GM12801 (cell line): ENCODE measurements at regions not wholly inside any gene's neighbourhood (a gene's known extent, or its start where the extent isn't known, plus 50 kb on each side); places are given as distances from the start of the nearest gene placed in this dataset.

ENCODE experiments used
- TF ChIP-seq, protein P1 (sequence below): IDR thresholded peaks from one replicate; pipeline ENCODE4 v1.5.1; 2011; ENCODE audit warnings: control low read depth; ENCODE audit not compliant: insufficient read length; ENCODE audit errors: extremely low read depth

DNA sequence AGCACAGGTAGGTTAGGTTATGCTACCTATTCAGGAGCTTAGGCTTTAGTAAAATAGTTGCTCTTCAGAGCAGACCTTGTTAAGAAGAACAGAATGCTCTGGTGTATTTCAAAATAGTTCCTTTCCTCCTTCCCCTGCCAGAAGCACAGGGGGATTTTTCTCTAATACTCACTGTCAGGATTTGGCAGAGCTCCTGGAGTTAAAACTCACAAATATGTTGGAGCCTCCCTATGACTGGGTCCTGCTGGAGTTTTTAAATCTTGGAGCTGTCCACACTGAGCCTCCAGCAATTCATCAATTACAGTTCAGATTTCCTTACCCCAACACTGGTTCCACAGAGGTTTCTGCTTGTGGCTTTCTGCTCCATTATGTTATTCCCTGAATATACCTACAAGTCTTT lies 1233.8 kb upstream of the WWC1 start:
- TF ChIP-seq, protein P1, sequence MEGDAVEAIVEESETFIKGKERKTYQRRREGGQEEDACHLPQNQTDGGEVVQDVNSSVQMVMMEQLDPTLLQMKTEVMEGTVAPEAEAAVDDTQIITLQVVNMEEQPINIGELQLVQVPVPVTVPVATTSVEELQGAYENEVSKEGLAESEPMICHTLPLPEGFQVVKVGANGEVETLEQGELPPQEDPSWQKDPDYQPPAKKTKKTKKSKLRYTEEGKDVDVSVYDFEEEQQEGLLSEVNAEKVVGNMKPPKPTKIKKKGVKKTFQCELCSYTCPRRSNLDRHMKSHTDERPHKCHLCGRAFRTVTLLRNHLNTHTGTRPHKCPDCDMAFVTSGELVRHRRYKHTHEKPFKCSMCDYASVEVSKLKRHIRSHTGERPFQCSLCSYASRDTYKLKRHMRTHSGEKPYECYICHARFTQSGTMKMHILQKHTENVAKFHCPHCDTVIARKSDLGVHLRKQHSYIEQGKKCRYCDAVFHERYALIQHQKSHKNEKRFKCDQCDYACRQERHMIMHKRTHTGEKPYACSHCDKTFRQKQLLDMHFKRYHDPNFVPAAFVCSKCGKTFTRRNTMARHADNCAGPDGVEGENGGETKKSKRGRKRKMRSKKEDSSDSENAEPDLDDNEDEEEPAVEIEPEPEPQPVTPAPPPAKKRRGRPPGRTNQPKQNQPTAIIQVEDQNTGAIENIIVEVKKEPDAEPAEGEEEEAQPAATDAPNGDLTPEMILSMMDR = no peak

DNA sequence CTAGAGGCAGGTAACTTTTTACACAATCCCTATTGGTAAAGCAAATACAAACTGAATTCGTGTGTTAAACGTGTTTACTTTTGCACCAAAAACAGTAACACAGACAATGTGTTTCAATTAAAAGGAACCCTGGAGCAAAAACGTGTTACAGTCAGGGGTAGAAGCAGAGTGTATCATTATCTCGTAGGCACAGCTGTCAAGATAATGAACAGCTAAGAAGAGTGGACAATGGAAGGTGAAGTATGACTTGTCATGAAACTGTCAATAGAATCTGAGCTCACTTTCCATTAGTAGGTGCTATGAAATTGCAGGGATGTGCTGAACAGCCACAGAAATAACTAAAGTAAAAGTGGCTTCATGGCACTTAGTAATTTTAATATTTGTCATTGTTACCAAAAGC lies 1229.8 kb upstream of the WWC1 start:
- TF ChIP-seq, protein P1 = no peak

DNA sequence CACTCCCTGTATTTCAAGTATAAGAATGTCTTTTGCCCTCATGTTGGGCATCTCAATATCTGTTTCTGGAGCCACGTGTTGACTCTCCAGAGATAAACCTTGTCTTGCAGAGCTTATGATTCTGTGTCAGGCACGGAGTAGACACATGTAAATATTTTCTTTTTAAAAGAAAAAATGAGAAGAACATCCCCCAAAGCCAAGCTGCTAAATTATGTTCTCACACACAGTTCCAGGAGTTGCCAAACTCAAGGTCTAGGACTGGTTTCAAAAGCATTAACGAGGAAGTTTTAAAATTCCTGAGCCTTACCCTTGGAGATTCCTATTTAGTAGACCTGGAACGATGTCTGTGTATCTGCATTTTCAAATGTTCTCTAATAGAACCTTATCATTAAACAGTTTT lies 1228.3 kb upstream of the WWC1 start:
- TF ChIP-seq, protein P1 = no peak

DNA sequence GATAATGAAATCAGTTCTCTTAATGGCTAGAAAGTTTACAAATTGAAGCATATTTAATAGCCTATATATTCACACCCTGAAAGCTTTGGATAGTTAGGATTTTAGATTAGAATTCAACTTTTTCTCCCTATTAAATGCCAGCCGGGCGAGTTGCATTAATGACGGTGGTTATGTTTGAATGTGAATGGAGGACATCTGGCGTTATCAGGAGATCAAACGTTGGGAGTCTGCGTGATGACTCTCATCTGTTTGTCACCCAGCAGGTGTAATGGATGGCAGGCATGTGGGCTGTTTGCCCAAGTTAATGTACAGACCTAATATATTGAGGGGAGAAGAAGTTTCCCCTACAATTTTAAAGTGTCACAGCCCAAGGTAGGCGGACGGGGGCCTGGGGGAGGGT lies 1227.7 kb upstream of the WWC1 start:
- TF ChIP-seq, protein P1 = no peak

DNA sequence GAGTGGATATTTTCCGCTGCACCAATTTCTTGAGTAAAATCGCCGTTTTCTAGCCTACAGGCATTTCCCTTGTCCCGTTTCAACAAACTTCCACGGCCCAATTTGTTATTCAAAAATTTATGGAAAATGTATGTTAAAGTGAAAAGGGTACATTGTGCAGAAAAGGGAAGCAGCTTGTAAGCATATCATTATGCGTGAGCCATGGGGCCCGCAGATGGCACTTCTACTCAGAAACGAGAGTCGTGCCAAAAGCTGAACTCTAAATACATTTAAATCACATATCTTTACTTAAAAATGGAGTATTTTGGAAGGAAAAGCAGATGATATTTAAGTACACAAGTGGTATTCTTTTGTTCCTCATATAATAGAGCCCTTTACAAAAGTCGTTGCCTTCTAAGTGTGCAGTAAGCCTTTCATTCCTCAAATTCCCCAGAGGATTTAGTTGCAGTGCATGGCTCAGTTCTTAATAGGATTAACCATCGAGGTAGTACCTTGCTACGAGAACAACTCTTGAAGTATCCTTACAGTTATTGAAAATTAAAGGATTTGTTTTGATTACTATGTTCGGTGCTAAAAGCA lies 1227.2 kb upstream of the WWC1 start:
- TF ChIP-seq, protein P1 = no peak

DNA sequence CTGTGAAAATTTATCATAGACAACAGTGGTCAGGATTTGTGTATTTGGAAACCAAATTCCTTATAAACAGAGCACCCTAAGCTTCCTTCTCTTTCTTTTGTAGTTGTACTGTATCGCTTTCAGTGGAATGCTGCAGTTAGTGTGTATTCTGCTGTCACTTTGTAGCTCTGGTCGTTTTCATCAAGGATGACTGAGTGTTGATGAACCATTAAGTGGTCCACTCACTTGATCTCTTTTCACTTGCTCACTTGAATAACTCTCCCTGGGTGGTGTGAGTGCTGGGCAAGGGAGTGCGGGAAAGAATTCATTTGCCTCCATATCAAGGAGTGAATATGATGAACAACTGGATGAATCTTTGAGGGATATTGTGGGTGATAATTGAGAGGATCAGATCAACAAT lies 1225.7 kb upstream of the WWC1 start:
- TF ChIP-seq, protein P1 = no peak

DNA sequence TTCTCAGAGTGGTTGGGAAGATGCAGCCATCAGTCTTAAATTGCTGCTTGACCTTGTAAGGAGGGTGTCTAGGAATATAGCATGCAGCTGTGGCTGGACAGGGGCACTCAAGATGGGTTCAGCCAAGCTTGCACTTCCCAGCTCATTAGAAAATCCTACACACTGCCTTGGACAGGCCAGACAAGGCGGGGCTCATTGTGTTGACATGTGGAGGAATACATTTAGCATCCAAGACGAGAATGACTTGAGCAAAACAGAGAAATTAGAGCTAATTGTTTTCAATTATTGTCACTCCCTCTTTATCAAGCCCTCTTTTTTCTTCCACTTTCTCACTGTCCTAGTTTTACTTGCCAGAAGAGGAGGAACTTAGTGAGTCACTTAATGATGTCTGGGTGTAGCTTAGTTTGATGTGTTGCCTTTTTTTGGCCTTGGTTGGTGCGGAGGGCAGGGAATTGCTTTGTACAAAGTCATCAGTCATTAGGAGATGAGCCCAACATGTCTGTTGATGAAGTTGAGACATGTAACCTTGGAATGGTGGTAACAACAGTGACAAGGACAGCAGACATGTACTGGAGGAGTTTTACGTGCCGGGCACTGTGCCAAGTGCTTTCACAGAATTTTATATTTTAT lies 1219.3 kb upstream of the WWC1 start:
- TF ChIP-seq, protein P1 = no peak

DNA sequence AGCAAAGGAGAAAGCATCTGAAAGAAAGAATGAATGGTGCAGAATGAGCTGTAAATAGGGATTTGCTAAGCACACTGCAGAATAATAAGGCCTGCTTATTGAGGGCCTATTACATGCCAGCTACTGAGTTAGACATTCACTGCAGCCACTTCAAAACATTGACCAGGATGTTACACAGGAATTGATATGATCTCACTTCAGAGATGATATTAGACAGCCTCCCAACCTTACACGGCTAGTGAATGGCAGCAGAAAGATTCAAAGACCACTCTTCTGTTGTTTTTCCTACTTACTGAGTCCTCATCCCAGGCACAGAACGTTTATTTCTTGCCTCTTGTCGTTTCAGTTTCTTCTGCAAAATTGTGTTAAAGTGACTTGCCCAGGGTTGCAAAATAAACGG lies 1209.9 kb upstream of the WWC1 start:
- TF ChIP-seq, protein P1 = no peak
